B cell (primary cell): ENCODE measurements at regions not wholly inside any gene's neighbourhood (a gene's known extent, or its start where the extent isn't known, plus 50 kb on each side); places are given as distances from the start of the nearest gene placed in this dataset.

Experiments used
- ATAC-seq: fragments of 200-7000 bp; cut with Tn5 transposase; one replicate; pipeline ENCODE4 v1.10.0; 2021; ENCODE audit warnings: low read depth, mild to moderate bottlenecking, moderate number of reproducible peaks, moderate library complexity
- CTCF ChIA-PET: fragments of 350-600 bp; sonication (Branson Sonifier 250); formaldehyde crosslinking; loops from one replicate; lab custom pipeline; 2021; ENCODE audit warnings: antibody characterized with exemption, inconsistent platforms; lab: Charles Lee
- POLR2A ChIA-PET: fragments of 350-600 bp; sonication (Branson Sonifier 250); formaldehyde crosslinking; loops from one replicate; lab custom pipeline; 2021; ENCODE audit warnings: antibody characterized with exemption; lab: Charles Lee
- DNase-seq: peaks from one replicate; pipeline ENCODE4 v3.0.0; 2013
- H2AFZ ChIP-seq: 2 replicates; pipeline ENCODE4 v1.6.1; 2012; ENCODE audit warnings: mild to moderate bottlenecking, low read depth, low read length; ENCODE audit not compliant: insufficient read depth, poor library complexity, severe bottlenecking
- H3K27ac ChIP-seq, 2 donors: 1 replicate in 1 of 2; 2 replicates in 1 of 2; pipeline ENCODE4 v1.5.1; 2012 to 2013; ENCODE audit warnings: low read length in 2 of 2, mild to moderate bottlenecking in 2 of 2, moderate library complexity in 1 of 2
- H3K27me3 ChIP-seq, 4 experiments: fragments of 200-600 bp in 1 of 4; sonication (generic) in 1 of 4; replicated peaks in 1 of 4; 1 replicate in 2 of 4; 2 replicates in 2 of 4; pipeline versions ENCODE4 v1.6.1 to v1.7.0; 2013 to 2016; ENCODE audit warnings: low read length in 3 of 4, mild to moderate bottlenecking in 2 of 4, mixed read lengths in 1 of 4, moderate library complexity in 1 of 4; ENCODE audit not compliant: insufficient read depth in 4 of 4, control insufficient read depth in 3 of 4; ENCODE audit errors: control extremely low read depth in 1 of 4
- H3K36me3 ChIP-seq, 2 experiments: replicated peaks in 1 of 2; 1 replicate in 1 of 2; 2 replicates in 1 of 2; pipeline versions ENCODE4 v1.6.1 to v1.7.1; 2013; ENCODE audit warnings: low read length in 1 of 2; ENCODE audit not compliant: insufficient read depth in 2 of 2, control insufficient read depth in 1 of 2; ENCODE audit errors: control extremely low read depth in 1 of 2, extremely low read depth in 1 of 2
- H3K4me1 ChIP-seq, 2 donors: fragments of 200-600 bp in 1 of 2; sonication (generic) in 1 of 2; 1 replicate in 1 of 2; 2 replicates in 1 of 2; pipeline versions ENCODE4 v1.5.1 to v1.6.1; 2013 to 2017; ENCODE audit warnings: low read length in 2 of 2; ENCODE audit not compliant: control insufficient read depth in 2 of 2, insufficient read depth in 2 of 2
- H3K4me2 ChIP-seq: replicated peaks from 2 replicates; pipeline ENCODE3; 2012; ENCODE audit warnings: mild to moderate bottlenecking, low read depth, low read length; ENCODE audit not compliant: poor library complexity, severe bottlenecking
- H3K4me3 ChIP-seq, 5 experiments: fragments of 200-600 bp in 1 of 5; sonication (generic) in 1 of 5; 1 replicate in 3 of 5; 2 replicates in 2 of 5; pipeline versions ENCODE4 v1.5.1 to v1.7.0; 2011 to 2016; ENCODE audit warnings: low read length in 4 of 5, mild to moderate bottlenecking in 4 of 5, low read depth in 2 of 5, control low read depth in 1 of 5, moderate library complexity in 1 of 5; ENCODE audit not compliant: insufficient read depth in 1 of 5; ENCODE audit errors: control extremely low read depth in 1 of 5, extremely low read depth in 1 of 5
- H3K79me2 ChIP-seq: fragments of 200-600 bp; sonication (generic); one replicate; pipeline ENCODE4 v1.6.0; 2016; ENCODE audit warnings: low read length; ENCODE audit not compliant: control insufficient read depth, insufficient read depth
- H3K9ac ChIP-seq: fragments of 200-600 bp; sonication (generic); 2 replicates; pipeline ENCODE4 v1.6.1; 2017; ENCODE audit warnings: mild to moderate bottlenecking, low read length, moderate library complexity
- H3K9me3 ChIP-seq, 3 donors: one replicate each; pipeline versions ENCODE4 v1.6.1 to v1.7.1; 2013; ENCODE audit warnings: low read length in 2 of 3; ENCODE audit not compliant: control insufficient read depth in 2 of 3, insufficient read depth in 1 of 3; ENCODE audit errors: control extremely low read depth in 1 of 3
- H4K20me1 ChIP-seq: 2 replicates; pipeline ENCODE4 v1.6.0; 2012; ENCODE audit warnings: mild to moderate bottlenecking, low read length; ENCODE audit not compliant: insufficient read depth, control insufficient read depth, poor library complexity, severe bottlenecking
- H3K27ac Mint-ChIP-seq: one replicate; pipeline ENCODE4 v1.8.0; 2021; ENCODE audit warnings: mixed read lengths
- H3K27me3 Mint-ChIP-seq: one replicate; pipeline ENCODE4 v1.8.0; 2021; ENCODE audit warnings: mixed read lengths
- H3K4me1 Mint-ChIP-seq: one replicate; pipeline ENCODE4 v1.8.0; 2021; ENCODE audit warnings: mixed read lengths
- H3K4me3 Mint-ChIP-seq: one replicate; pipeline ENCODE4 v1.8.0; 2021; ENCODE audit warnings: mixed read lengths
- H3K9me3 Mint-ChIP-seq: one replicate; pipeline ENCODE4 v1.8.0; 2022; ENCODE audit warnings: mixed read lengths; ENCODE audit not compliant: insufficient read depth
- EZH2 ChIP-seq: IDR thresholded peaks from 2 replicates; pipeline ENCODE4 v1.6.1; 2012; ENCODE audit warnings: borderline replicate concordance, low read depth, mild to moderate bottlenecking, moderate library complexity, low read length; ENCODE audit not compliant: insufficient read depth, poor library complexity, severe bottlenecking
- WGBS: methylation state at CpG from one replicate; pipeline ENCODE4 v1.1.5; 2013; ENCODE audit warnings: missing lambda C conversion rate; ENCODE audit not compliant: insufficient coverage; 5-methylcytosine and 5-hydroxymethylcytosine counted together
- intact Hi-C: fragments of 100-400 bp; cut with micrococcal nuclease; formaldehyde crosslinking; loops from one replicate; pipeline ENCODE4 v1.10.0; 2022
- TF ChIP-seq, protein P1 (sequence below): fragments of 200-600 bp; IDR thresholded peaks from one replicate; pipeline ENCODE4 v1.8.0; 2022; ENCODE audit warnings: antibody characterized with exemption, mild to moderate bottlenecking

DNA sequence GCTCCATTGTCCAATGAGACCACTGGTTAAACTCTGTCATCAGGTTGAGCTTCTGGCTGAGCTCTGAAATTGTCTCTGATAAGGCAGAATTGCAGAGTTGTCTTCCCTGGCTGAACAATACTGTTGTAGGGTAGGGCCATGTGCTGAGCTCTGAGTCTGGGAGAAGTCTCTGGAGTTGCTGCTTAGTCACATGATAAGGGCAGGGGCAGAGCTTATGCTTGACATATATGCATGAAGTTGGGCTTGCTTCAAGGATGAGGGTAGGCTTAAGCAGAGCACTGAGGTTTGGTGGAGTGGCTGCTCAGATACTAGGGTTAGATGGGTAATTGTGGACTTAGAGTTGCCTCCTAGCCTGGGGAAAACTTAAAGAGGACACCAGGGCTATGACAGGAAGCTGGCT lies 946.3 kb upstream of the MIR17HG start:
- TF ChIP-seq EZH2 = no peak
- TF ChIP-seq, protein P1, sequence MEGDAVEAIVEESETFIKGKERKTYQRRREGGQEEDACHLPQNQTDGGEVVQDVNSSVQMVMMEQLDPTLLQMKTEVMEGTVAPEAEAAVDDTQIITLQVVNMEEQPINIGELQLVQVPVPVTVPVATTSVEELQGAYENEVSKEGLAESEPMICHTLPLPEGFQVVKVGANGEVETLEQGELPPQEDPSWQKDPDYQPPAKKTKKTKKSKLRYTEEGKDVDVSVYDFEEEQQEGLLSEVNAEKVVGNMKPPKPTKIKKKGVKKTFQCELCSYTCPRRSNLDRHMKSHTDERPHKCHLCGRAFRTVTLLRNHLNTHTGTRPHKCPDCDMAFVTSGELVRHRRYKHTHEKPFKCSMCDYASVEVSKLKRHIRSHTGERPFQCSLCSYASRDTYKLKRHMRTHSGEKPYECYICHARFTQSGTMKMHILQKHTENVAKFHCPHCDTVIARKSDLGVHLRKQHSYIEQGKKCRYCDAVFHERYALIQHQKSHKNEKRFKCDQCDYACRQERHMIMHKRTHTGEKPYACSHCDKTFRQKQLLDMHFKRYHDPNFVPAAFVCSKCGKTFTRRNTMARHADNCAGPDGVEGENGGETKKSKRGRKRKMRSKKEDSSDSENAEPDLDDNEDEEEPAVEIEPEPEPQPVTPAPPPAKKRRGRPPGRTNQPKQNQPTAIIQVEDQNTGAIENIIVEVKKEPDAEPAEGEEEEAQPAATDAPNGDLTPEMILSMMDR = no peak
- no peaks in the 10 kb centered on the region for H3K27me3 Mint-ChIP-seq
- H4K20me1 ChIP-seq = no peaks in the 10 kb centered on the region
- H3K27ac Mint-ChIP-seq = no peak overlapping the region
- H3K9me3 Mint-ChIP-seq = peaks cover 2% of the 10 kb centered on the region
- no peak overlapping the region for H3K4me3 Mint-ChIP-seq
- CTCF ChIA-PET = no interaction called here
- H3K27me3 ChIP-seq = no peaks in the 10 kb centered on the region
- no peak overlapping the region for H3K9ac ChIP-seq
- intact Hi-C loops = no loop called here
- no peaks in the 10 kb centered on the region for H3K4me1 ChIP-seq
- DNase-seq = no peak
- H3K4me3 ChIP-seq = no peak overlapping the region
- ATAC-seq = no peak
- no peak overlapping the region for H3K27ac ChIP-seq
- H3K36me3 ChIP-seq = no peaks in the 10 kb centered on the region
- H3K9me3 ChIP-seq = peaks cover 0 to 19% (median 2%) of the 10 kb centered on the region in 3 donors
- no peaks in the 10 kb centered on the region for H3K79me2 ChIP-seq
- no peaks in the 10 kb centered on the region for H3K4me1 Mint-ChIP-seq
- H3K4me2 ChIP-seq = no peak overlapping the region
- POLR2A ChIA-PET = no interaction called here
- H2AFZ ChIP-seq = no peak overlapping the region

DNA sequence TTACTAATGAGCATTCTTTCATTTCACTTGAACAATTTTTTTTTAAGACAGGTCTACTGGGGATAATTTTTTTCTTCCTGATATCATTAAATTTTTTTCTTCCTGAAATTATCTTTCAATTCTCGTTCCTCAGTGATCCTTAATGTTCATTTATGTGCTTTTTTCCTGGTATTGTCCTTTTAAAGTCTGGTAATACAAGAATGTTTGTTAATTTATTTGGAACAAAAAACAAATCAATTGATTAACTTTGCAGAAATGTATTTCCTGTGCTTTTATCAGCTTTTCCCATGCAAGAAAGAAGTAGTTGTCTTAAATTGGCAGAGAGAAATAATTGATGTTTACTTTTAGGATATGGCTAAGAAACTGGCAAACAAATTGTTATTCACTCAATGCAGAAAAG lies 945.4 kb upstream of the MIR17HG start:
- Histone ChIP-seq H3K4me2 (no peak overlapping the region), H3K79me2 (no peaks in the 10 kb centered on the region), H3K27ac (no peak overlapping the region), H2AFZ (no peak overlapping the region), H3K9me3 (peaks cover 0 to 19% (median 2%) of the 10 kb centered on the region in 3 donors), H3K36me3 (no peaks in the 10 kb centered on the region), H4K20me1 (no peaks in the 10 kb centered on the region), H3K9ac (no peak overlapping the region), H3K4me3 (no peak overlapping the region), H3K4me1 (no peaks in the 10 kb centered on the region), H3K27me3 (no peaks in the 10 kb centered on the region)
- Mint-ChIP-seq H3K27me3 (no peaks in the 10 kb centered on the region), H3K9me3 (peaks cover 6% of the 10 kb centered on the region), H3K27ac (no peak overlapping the region), H3K4me1 (no peaks in the 10 kb centered on the region), H3K4me3 (no peak overlapping the region)
- ATAC-seq (no peak), DNase-seq (no peak)
- ChIA-PET POLR2A (no interaction called here), CTCF (no interaction called here)
- no CpG with 5 or more reads among the region's 1 CpG for WGBS
- no peak for TF ChIP-seq EZH2
- TF ChIP-seq, protein P1 = no peak
- intact Hi-C loops = no loop called here
